ENCODE measurements at regions not wholly inside any gene's neighbourhood (a gene's known extent, or its start where the extent isn't known, plus 50 kb on each side); places are given as distances from the start of the nearest gene placed in this dataset.
A peak's percentile ranks its signal among the peaks of the same experiment; 100 is the strongest.

DNA sequence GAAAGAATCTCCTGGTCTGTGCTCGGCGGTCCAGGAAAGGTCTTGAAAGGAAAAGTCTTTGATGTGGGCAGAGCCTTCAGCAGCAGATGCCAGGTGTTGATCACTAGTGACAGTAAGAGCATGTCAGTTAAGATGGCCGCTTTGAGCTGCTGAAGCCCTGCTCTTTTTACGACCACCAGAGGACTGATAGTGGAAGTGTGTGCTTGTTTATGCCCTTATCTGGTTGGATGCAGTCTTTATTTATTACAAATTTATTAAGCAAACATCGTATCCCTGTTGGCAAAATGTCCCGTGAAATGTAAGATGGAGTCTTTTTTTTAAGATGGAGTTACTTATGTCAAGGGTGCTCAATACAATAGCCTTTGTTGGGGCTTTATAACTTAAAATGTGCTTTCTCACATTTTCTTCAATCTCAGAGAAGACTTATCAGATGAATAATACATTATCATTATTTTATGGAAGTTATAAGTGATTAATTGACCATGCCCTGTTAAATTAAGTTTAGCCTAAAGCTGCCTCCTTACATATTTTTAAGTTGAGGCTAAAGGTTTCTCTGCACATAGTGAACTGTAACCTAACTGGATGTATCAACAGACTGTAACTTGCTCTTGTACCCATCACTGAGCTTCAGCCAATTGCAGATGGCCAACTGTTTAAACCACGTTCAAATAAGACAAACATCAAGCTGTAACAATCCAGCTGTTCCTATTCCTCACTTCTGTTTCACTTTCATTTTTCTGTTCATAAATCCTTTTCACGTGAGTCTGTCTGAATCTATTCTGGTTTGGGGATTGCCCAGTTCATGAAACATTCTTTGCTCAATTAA is 97.4 kb upstream of the PIK3CG start:
- H2BK12ac ChIP-seq (ENCODE audit: low read length): no peak overlapping the region
- no peaks in the 10 kb centered on the region for H3K4me1 ChIP-seq (ENCODE audit: control insufficient read depth in 2 of 2, insufficient read depth in 1 of 2, low read depth in 1 of 2, low read length in 2 of 2)
- H3K27ac ChIP-seq (replicated peaks; ENCODE audit: low read length): no peak overlapping the region
- H4K8ac ChIP-seq (ENCODE audit: low read depth, low read length): no peak overlapping the region
- no peak overlapping the region for H3K9ac ChIP-seq (ENCODE audit: low read depth, low read length, poor library complexity)
- no peak overlapping the region for H2AK5ac ChIP-seq (ENCODE audit: low read depth, low read length)
- no peak overlapping the region for H2BK15ac ChIP-seq (ENCODE audit: low read length)
- H3K4ac ChIP-seq (ENCODE audit: low read length): no peak overlapping the region
- H3K27me3 ChIP-seq (ENCODE audit: control insufficient read depth in 3 of 3, insufficient read depth in 3 of 3, low read depth in 1 of 3, low read length in 3 of 3): no peaks in the 10 kb centered on the region
- H3K9me3 ChIP-seq (replicated peaks in 1 of 2; ENCODE audit: control insufficient read depth in 2 of 2, insufficient read depth in 1 of 2, low read depth in 1 of 2, low read length in 2 of 2): no peaks in the 10 kb centered on the region
- no peak overlapping the region for H3K4me2 ChIP-seq (ENCODE audit: insufficient read depth, low read length, poor library complexity, severe bottlenecking)
- no peak overlapping the region for H4K91ac ChIP-seq (ENCODE audit: low read depth, low read length, poor library complexity)
- no CpG with 5 or more reads among the region's 8 CpGs for WGBS, 2 donors (ENCODE audit: extremely low coverage in 2 of 2, insufficient read length in 2 of 2, insufficient replicate concordance in 1 of 2)
- peaks cover 1% of the 10 kb centered on the region for H3K79me1 ChIP-seq (ENCODE audit: low read depth, low read length)
- H2BK120ac ChIP-seq (ENCODE audit: low read depth, low read length): no peak overlapping the region
- no peak overlapping the region for H3K23ac ChIP-seq (ENCODE audit: low read depth, low read length, poor library complexity)
- H2BK5ac ChIP-seq (ENCODE audit: low read length): no peak overlapping the region
- no peak for DNase-seq (ENCODE audit: low spot score)
- no peak overlapping the region for H2AFZ ChIP-seq (ENCODE audit: low read length)
- no peaks in the 10 kb centered on the region for H3K36me3 ChIP-seq (replicated peaks in 1 of 2; ENCODE audit: control insufficient read depth in 2 of 2, insufficient read depth in 2 of 2, low read length in 2 of 2)
- no peak overlapping the region for H3K4me3 ChIP-seq (ENCODE audit: low read length in 2 of 2)
- no peak overlapping the region for H3K18ac ChIP-seq (ENCODE audit: low read length)
- H3K14ac ChIP-seq (ENCODE audit: low read length): no peak overlapping the region

DNA sequence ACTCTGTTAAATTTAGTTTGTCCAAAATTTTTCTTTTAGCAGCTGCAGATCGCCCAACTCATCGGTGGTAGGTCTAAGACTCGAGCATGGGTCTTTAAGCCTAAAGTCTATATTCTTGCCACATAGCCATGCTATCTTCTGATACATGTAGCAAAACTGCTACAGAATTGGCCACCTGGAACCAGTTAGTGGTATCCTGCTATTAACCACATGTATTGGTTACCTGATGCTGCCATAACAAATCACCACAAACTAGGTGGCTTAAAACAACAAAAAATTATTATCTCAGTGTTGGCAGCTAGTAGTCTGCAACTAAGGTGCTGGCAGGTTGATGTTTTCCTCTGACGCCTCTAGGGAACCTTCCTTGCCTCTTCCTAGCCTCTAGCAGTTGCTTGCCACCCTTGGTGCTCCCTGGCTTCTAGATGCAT is 96.7 kb upstream of the PIK3CG start:
- no peak overlapping the region for H3K27ac ChIP-seq (replicated peaks; ENCODE audit: low read length)
- H3K18ac ChIP-seq (ENCODE audit: low read length): no peak overlapping the region
- WGBS, 2 donors (ENCODE audit: extremely low coverage in 2 of 2, insufficient read length in 2 of 2, insufficient replicate concordance in 1 of 2): no CpG with 5 or more reads among the region's 4 CpGs

DNA sequence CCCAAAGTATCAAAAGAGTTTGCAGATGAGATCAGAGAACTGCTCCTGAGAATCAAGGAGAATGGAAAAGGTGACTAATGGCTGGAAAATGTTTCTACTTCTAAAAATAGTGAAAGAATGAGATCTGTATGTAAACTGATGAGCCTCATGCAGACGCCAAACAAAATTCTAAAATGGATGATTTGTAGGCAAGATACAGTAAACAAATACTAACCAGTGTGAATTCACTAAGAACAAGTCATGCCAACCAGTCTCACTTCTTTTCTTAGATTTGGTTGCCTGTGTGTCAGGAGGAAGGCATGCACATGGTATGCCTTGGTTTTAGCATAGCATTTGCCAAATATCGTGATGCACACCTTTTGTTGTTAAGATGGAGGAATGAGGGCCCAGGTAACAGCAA is 94.9 kb upstream of the PIK3CG start:
- DNase-seq (ENCODE audit: low spot score): no peak
- Histone ChIP-seq H3K79me1 (ENCODE audit: low read depth, low read length) (peaks cover 1% of the 10 kb centered on the region), H2BK15ac (ENCODE audit: low read length) (no peak overlapping the region), H3K4me2 (ENCODE audit: insufficient read depth, low read length, poor library complexity, severe bottlenecking) (no peak overlapping the region), H3K9ac (ENCODE audit: low read depth, low read length, poor library complexity) (no peak overlapping the region), H3K4me1 (ENCODE audit: control insufficient read depth in 2 of 2, insufficient read depth in 1 of 2, low read depth in 1 of 2, low read length in 2 of 2) (peaks cover 0 to 2% of the 10 kb centered on the region in 2 donors), H4K8ac (ENCODE audit: low read depth, low read length) (no peak overlapping the region), H2AK5ac (ENCODE audit: low read depth, low read length) (no peak overlapping the region), H3K4ac (ENCODE audit: low read length) (no peak overlapping the region), H2BK12ac (ENCODE audit: low read length) (no peak overlapping the region), H4K91ac (ENCODE audit: low read depth, low read length, poor library complexity) (no peak overlapping the region), H3K36me3 (replicated peaks in 1 of 2; ENCODE audit: control insufficient read depth in 2 of 2, insufficient read depth in 2 of 2, low read length in 2 of 2) (no peaks in the 10 kb centered on the region), H3K27me3 (ENCODE audit: control insufficient read depth in 3 of 3, insufficient read depth in 3 of 3, low read depth in 1 of 3, low read length in 3 of 3) (no peaks in the 10 kb centered on the region), H3K18ac (ENCODE audit: low read length) (no peak overlapping the region), H3K23ac (ENCODE audit: low read depth, low read length, poor library complexity) (no peak overlapping the region), H3K27ac (replicated peaks; ENCODE audit: low read length) (no peak overlapping the region), H3K4me3 (ENCODE audit: low read length in 2 of 2) (no peak overlapping the region), H2BK120ac (ENCODE audit: low read depth, low read length) (no peak overlapping the region), H2AFZ (ENCODE audit: low read length) (no peak overlapping the region), H2BK5ac (ENCODE audit: low read length) (no peak overlapping the region), H3K14ac (ENCODE audit: low read length) (no peak overlapping the region), H3K9me3 (replicated peaks in 1 of 2; ENCODE audit: control insufficient read depth in 2 of 2, insufficient read depth in 1 of 2, low read depth in 1 of 2, low read length in 2 of 2) (no peaks in the 10 kb centered on the region)
- no CpG with 5 or more reads among the region's 2 CpGs for WGBS, 2 donors (ENCODE audit: extremely low coverage in 2 of 2, insufficient read length in 2 of 2, insufficient replicate concordance in 1 of 2)

More for the DNA sequence above, 96.7 kb upstream of the PIK3CG start:
- Histone ChIP-seq H2AFZ (ENCODE audit: low read length) (no peak overlapping the region), H3K27me3 (ENCODE audit: control insufficient read depth in 3 of 3, insufficient read depth in 3 of 3, low read depth in 1 of 3, low read length in 3 of 3) (no peaks in the 10 kb centered on the region), H2AK5ac (ENCODE audit: low read depth, low read length) (no peak overlapping the region), H2BK120ac (ENCODE audit: low read depth, low read length) (no peak overlapping the region), H2BK12ac (ENCODE audit: low read length) (no peak overlapping the region), H3K4me3 (ENCODE audit: low read length in 2 of 2) (no peak overlapping the region), H2BK15ac (ENCODE audit: low read length) (no peak overlapping the region), H3K4me2 (ENCODE audit: insufficient read depth, low read length, poor library complexity, severe bottlenecking) (no peak overlapping the region), H3K9me3 (replicated peaks in 1 of 2; ENCODE audit: control insufficient read depth in 2 of 2, insufficient read depth in 1 of 2, low read depth in 1 of 2, low read length in 2 of 2) (no peaks in the 10 kb centered on the region), H2BK5ac (ENCODE audit: low read length) (no peak overlapping the region), H3K4me1 (ENCODE audit: control insufficient read depth in 2 of 2, insufficient read depth in 1 of 2, low read depth in 1 of 2, low read length in 2 of 2) (no peaks in the 10 kb centered on the region), H3K36me3 (replicated peaks in 1 of 2; ENCODE audit: control insufficient read depth in 2 of 2, insufficient read depth in 2 of 2, low read length in 2 of 2) (no peaks in the 10 kb centered on the region), H4K91ac (ENCODE audit: low read depth, low read length, poor library complexity) (no peak overlapping the region), H3K4ac (ENCODE audit: low read length) (no peak overlapping the region), H3K23ac (ENCODE audit: low read depth, low read length, poor library complexity) (no peak overlapping the region), H4K8ac (ENCODE audit: low read depth, low read length) (no peak overlapping the region), H3K14ac (ENCODE audit: low read length) (no peak overlapping the region), H3K79me1 (ENCODE audit: low read depth, low read length) (peaks cover 1% of the 10 kb centered on the region), H3K9ac (ENCODE audit: low read depth, low read length, poor library complexity) (no peak overlapping the region)
- DNase-seq (ENCODE audit: low spot score): no peak

DNA sequence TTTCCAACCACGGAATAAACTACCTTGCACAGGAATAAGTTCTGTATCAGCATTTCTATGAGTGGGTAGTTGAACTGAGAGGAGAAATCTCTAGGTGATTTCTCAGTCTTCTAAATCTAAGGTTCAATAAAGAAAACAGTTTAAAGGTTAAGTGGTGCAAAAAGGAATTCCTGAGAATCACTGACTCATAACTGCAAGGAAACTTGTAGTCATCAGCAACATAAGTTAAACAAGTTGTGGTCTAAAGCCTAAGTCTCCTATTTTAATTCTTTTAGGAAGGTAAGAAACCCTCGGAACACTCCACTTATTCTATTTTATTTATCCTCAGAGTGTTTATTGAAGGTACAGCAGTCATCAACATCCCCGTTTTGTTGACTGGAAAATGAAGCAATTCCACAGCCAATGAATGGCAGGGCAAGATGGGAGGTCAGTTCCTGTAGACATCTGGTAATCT is 92.4 kb upstream of the PIK3CG start:
- Histone ChIP-seq H3K18ac (ENCODE audit: low read length) (no peak overlapping the region), H3K27me3 (ENCODE audit: control insufficient read depth in 3 of 3, insufficient read depth in 3 of 3, low read depth in 1 of 3, low read length in 3 of 3) (no peaks in the 10 kb centered on the region), H3K14ac (ENCODE audit: low read length) (no peak overlapping the region), H3K36me3 (replicated peaks in 1 of 2; ENCODE audit: control insufficient read depth in 2 of 2, insufficient read depth in 2 of 2, low read length in 2 of 2) (no peaks in the 10 kb centered on the region), H2AFZ (ENCODE audit: low read length) (peak overlapping the region; percentile 41), H4K91ac (ENCODE audit: low read depth, low read length, poor library complexity) (no peak overlapping the region), H2BK120ac (ENCODE audit: low read depth, low read length) (no peak overlapping the region), H3K9ac (ENCODE audit: low read depth, low read length, poor library complexity) (no peak overlapping the region), H4K8ac (ENCODE audit: low read depth, low read length) (no peak overlapping the region), H2AK5ac (ENCODE audit: low read depth, low read length) (no peak overlapping the region), H3K79me1 (ENCODE audit: low read depth, low read length) (peaks cover 1% of the 10 kb centered on the region), H2BK5ac (ENCODE audit: low read length) (no peak overlapping the region), H2BK15ac (ENCODE audit: low read length) (no peak overlapping the region), H3K4me1 (ENCODE audit: control insufficient read depth in 2 of 2, insufficient read depth in 1 of 2, low read depth in 1 of 2, low read length in 2 of 2) (peaks cover 0 to 2% of the 10 kb centered on the region in 2 donors), H3K27ac (replicated peaks; ENCODE audit: low read length) (no peak overlapping the region), H3K4ac (ENCODE audit: low read length) (no peak overlapping the region), H3K4me3 (ENCODE audit: low read length in 2 of 2) (no peak overlapping the region), H3K9me3 (replicated peaks in 1 of 2; ENCODE audit: control insufficient read depth in 2 of 2, insufficient read depth in 1 of 2, low read depth in 1 of 2, low read length in 2 of 2) (no peaks in the 10 kb centered on the region), H2BK12ac (ENCODE audit: low read length) (no peak overlapping the region), H3K23ac (ENCODE audit: low read depth, low read length, poor library complexity) (no peak overlapping the region), H3K4me2 (ENCODE audit: insufficient read depth, low read length, poor library complexity, severe bottlenecking) (no peak overlapping the region)
- WGBS, 2 donors (ENCODE audit: extremely low coverage in 2 of 2, insufficient read length in 2 of 2, insufficient replicate concordance in 1 of 2): no CpG with 5 or more reads among the region's 3 CpGs
- no peak for DNase-seq (ENCODE audit: low spot score)

All from neuronal stem cell (in vitro differentiated cells).